HG03432 (cell line): ENCODE measurements at regions not wholly inside any gene's neighbourhood (a gene's known extent, or its start where the extent isn't known, plus 50 kb on each side); places are given as distances from the start of the nearest gene placed in this dataset.
"Not testable (repeated sequence)": the region's sequence is repeated elsewhere in the genome, so short reads cannot be mapped to it uniquely, and the experiment has no call there.

ENCODE experiments used
- ATAC-seq: cut with Tn5 transposase; IDR thresholded peaks from one replicate; pipeline ENCODE4 v1.9.1; 2021; ENCODE audit warnings: mild to moderate bottlenecking, moderate library complexity; ENCODE audit not compliant: unreplicated experiment

GRCh38 chr20:56765172-56766073 lies 136.3 kb downstream of the TFAP2C start:
- ATAC-seq = no peak

DNA sequence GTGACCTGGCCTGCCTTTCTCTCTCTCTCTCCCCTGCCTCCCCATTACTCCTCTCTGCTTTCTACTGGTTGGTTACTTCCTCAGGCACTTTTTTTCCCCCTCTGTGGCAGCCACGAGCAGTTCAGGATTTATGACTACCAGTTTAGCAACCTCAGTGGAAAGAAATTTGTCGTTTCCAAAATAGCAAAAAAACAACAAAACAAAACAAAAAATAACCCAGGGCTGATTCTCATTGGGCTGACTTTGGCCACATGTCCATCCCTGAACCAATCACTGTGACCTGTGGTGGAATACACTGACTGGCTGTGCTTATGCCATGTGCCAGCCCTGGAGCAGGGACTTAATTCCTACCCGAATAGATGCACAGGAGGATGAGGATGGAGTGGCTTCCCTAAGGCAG lies 137.4 kb downstream of the TFAP2C start:
- no peak for ATAC-seq

DNA sequence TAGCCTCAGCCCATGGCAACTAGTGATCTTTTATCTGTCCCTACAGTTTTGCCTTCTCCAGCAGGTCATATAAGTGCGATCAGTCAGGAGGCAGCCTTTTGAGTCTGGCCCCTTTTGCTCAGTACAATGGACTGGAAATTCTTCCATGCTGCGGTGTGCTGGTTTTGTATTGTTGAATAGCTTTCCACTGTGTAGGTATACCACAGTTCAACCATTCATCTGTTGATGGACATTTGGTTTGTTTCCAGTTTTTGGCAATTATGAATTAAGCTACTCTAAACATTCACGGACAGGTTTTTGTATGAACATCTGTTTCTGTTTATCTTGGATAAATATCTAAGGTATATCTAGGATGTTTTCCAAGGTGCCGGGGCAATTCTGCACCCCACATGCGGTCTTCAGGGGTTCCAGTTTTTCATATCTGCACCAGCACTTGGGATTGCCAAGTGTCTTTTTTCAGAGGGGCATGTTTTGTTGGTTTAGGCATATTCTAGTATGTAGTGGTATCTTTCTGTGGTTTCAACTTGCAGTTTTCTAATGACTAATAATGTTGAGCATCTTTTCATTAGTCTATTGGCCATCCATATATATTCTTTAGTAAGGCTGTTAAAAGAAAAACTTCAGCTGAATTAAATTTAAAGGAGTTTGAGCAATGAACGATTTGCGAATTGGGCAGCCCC lies 141.0 kb downstream of the TFAP2C start:
- no peak for ATAC-seq

DNA sequence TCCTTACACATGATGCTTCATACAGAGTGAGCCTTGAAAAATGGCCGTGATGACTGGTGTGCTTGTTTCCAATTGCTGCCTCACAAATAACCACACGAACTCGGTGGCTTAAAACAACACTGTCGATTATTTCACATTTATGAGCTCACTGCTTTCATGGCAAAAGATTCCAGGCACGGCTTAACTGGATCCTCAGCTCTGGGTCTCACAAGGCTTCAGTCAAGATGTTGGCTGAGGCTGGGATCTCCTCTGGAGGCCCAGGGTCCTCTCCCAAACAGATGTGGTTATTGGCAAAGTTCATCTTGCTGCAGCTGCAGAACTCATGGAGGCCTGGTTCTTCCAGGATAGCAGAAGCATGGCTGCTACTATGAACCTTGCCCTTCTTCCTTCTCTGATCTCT lies 144.6 kb downstream of the TFAP2C start:
- no peak for ATAC-seq

DNA sequence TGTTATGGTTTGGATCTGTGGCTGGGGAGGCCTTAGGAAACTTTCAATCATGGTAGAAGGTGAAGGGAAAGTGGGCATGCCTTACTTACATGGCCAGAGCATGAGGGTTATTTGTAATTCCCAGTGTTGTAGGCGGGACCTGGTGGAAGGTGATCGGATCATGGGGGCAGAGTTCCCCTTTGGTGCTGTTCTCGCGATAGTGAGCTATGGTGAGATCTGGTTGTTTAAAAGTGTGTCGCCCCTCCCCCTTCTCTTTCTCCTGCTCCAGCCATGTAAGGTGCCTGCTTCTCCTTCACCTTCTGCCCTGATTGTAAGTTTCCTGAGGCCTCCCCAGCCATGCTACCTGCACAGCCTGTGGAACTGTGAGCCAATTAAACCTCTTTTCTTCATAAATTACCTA lies 145.8 kb downstream of the TFAP2C start:
- no peak for ATAC-seq

- no peak for ATAC-seq
Observed at GRCh38 chr20:56776345-56776744, 147.2 kb downstream of the TFAP2C start.

DNA sequence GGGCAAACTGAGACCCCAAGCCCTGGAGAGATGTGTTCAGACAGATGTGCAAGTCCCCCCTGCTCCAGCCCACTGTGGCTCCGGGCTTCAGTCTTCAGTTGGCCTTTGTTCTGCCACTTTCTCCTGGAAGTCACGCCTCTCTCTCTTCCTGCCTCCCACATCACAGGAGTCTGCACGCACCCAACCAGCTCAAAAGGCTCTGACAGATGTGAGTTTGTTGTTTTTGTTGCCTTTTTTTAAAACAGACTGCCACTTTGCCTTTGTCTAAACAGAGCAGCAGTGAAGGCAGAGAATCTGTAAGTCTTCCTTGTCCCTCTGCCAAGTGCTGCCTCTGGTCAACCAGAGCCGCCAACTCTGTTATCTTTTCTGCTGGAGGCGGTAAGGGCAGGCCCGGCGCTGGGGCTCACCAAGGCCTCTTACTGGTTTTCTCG lies 149.7 kb downstream of the TFAP2C start:
- no peak for ATAC-seq

GRCh38 chr20:56779452-56780143 lies 150.5 kb downstream of the TFAP2C start:
- no peak for ATAC-seq

DNA sequence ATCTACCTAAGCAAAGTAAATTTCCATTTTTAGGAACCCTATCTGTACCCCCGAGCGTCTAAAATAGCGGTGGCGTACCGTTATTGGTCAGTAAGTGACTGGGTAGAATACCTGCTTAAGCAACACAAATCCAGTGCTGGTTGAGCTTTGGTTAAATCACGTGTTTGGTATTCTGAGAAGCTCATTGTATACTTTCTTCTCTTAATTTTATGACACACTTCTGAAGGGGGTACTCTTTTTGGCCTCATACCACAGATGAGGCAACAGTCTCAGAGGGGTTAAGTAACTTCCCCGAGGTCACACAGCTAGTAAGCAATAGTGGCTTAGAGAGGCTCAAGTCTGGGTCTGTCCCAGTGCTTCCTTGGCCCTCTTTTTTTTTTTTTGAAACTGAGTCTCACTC lies 151.2 kb downstream of the TFAP2C start:
- no peak for ATAC-seq

DNA sequence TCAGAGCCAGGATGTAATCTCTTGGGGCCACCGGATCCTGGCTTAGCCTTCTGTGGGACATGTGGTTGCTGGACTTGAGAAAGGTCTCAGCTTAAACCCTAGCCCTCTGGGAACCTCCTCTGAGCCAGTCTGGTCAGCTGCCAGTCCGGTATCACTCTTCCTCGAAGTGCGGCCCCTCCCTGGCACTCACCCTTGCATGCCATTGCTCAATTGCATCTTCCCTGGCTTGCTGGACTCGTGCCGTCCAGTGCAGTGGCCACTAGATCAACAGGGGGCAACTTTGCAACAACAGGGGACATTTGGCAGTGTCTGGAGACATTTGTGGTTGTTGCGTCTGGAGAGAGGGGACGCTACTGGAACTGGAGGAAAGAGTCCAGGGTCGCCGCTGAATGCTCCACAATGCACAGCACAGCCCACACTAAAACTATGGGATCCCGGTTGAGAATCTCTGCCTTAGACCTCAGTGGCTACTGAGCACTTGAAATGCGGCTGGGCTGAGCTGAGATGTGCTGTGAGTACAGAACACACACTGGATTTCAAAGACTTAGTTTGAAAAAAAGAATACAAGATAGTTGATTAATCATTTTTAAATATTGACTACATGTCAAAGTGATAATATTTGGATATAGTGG lies 152.1 kb downstream of the TFAP2C start:
- no peak for ATAC-seq

GRCh38 chr20:56781987-56782560 lies 153.0 kb downstream of the TFAP2C start:
- ATAC-seq = not testable (repeated sequence)

DNA sequence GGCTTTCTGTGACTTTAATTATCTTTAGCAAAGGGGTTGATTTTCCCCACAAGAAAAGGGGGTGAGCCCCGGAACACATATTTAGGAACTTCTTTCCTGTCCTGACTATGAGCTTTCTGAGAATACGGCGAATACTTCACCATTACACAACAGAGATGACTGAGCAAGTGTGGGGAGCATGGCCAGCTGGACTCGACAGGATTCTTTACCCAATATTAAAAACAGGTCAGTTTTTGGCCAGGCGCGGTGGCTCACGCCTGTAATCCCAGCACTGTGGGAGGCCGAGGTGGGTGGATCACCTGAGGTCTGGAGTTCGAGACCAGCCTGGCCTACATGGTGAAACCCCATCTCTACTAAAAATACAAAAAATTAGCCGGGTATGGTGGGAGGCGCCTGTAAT lies 153.7 kb downstream of the TFAP2C start:
- not testable (repeated sequence) for ATAC-seq

DNA sequence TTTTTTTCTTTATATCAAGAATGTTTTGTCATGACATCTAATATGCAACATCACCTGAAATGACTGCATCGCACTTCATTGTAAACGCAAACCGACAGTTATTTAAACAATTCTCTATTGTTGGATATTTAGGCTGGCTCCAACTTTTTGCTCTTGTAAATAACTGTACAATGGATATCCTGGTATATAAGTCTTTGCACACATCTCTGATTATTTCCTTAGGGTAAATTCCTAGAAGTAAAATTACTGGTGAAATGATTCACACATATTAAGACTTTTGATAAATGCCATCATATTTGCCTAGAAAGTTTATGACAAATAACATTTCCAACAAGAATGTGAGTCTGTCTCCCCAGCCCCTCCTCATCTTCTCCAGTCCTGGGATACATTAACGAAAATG lies 154.7 kb downstream of the TFAP2C start:
- ATAC-seq = no peak

DNA sequence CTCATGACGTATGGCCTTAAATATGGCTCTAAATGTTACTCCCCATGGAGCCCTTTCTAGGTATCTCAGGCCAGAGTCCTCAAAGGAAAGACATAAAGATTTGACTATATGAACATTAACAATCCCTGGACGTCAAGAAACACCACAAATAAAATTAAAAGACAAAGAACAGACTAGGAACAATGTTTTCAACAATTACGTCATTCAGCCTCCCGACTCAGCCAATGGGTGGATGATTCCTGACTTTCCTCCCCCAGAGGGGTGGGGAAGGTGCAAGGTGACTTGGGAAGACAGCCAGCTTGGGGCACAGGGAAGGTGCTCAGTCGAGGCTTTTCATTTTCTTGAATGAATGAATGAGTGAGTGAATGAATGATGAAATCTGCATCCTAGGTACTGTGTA lies 157.4 kb downstream of the TFAP2C start:
- ATAC-seq = no peak

- no peak for ATAC-seq
Observed at GRCh38 chr20:56788041-56788670, 159.1 kb downstream of the TFAP2C start.

DNA sequence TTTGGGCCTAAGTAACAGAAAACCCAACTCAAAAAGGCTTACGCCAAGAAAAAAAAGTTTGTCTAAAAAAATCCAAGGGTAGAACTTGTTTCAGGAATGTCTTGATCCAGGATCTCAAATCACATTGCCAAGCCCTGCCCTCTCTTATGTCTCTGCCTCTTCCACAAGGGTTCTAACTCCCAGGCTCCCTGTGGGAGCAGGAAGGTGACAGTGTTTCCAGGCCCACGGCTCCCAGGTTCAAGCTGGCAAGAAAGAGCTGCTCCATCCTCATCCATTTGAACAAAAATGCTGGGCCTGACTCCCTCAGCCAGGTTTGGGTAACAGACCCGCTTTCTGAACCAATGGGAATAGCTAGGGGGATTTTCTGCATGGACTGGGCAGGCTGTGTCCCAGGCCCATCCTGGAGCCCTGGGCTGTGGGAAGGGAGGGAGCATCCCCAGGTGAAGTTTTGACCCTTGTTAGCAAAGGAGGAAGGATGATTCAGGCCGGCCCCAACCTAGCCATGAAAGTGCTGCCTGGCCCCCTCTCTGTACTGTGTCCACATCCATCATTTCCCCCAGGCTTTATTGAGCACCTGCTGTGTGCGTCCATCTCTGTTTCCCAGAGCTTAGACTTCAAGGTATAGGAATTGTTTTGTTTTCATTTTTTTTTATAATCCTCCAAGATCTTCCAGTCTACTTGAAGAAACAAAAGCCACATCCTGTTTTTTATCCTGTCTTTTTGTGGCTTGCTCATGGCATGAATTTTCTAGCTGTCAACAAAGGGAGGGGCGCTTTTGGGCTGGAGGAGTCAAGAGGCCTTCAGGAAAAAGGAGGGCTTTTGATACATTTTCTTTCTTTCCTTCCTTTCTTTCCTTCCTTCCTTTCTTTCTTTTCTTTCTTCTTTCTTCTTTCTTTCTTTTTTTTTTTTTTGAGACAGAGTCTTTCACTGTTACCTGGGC lies 159.8 kb downstream of the TFAP2C start:
- no peak for ATAC-seq

DNA sequence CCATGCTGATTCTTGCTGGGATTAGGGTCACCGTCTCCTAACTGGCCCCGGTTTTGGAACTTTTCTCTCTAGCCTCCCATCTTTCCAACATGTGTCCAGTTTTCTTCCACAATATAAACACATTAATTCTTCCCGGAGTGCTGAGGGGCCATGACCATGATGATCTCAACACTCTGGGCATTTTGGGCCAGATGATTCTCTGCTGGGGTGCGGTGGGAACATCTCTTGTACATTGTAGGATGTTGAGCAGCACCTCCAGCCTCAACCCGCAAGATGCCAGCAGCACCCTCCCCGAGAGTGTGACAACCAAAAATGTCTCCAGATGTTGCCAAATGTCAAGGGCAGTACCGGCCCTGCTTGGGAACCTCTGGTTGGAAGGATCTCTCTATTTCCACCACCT lies 164.8 kb downstream of the TFAP2C start:
- ATAC-seq = no peak

- no peak for ATAC-seq
Observed at GRCh38 chr20:56795492-56795891, 166.4 kb downstream of the TFAP2C start.

GRCh38 chr20:56796345-56796744 lies 167.2 kb downstream of the TFAP2C start:
- no peak for ATAC-seq
